Stimulated activated CD8-positive, alpha-beta memory T cell treated with anti-CD3 and anti-CD28 coated beads, Interleukin-2, amount 100 ng/mL, for 1 hour (primary cell): ENCODE measurements at regions not wholly inside any gene's neighbourhood (a gene's known extent, or its start where the extent isn't known, plus 50 kb on each side); places are given as distances from the start of the nearest gene placed in this dataset.
"Not testable (repeated sequence)": the region's sequence is repeated elsewhere in the genome, so short reads cannot be mapped to it uniquely, and the experiment has no call there.

Experiments used
- DNase-seq, 2 donors: peaks; one replicate each; pipeline ENCODE4 v3.0.0-alpha.2; 2020; ENCODE audit warnings: low read depth in 2 of 2

DNA sequence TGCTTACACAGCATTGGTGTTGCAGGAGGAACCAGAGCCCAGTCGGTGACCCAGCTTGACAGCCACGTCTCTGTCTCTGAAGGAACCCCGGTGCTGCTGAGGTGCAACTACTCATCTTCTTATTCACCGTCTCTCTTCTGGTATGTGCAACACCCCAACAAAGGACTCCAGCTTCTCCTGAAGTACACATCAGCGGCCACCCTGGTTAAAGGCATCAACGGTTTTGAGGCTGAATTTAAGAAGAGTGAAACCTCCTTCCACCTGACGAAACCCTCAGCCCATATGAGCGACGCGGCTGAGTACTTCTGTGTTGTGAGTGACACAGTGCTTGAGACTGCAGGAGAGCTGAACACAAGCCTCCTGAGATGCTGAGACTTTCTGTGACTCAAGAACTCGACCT is 173.3 kb upstream of the OR4E1 start:
- not testable (repeated sequence) for DNase-seq

DNA sequence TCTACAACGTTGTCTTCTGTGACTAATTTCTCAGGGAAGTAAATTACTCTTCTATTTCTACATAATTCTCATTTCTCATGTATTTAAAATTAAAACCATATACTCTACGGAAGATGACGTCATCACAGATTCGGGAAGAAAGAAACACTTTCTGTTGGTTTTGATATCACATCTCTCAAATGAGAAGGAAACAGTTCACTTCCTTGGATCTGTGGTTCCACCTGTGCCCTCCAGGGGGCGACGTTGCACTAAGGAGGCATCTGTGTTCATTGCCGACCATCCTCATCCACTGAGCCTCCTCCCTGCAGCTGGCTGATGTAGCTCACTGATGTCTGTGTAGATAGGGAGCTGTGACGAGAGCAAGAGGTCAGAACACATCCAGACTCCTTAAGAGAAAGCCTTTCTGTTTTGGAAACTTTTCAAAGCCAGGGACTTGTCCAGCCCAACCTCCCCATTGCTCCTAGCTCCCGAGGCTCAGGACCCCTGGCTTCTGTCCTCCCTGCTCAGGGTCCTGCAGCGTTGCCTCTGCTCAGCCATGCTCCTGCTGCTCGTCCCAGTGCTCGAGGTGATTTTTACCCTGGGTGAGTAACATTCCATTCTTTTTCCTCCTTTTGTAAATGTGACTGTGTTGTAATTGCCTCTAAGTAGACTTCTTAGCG is 172.7 kb upstream of the OR4E1 start:
- DNase-seq, result peak; percentile 34 to 42

DNA sequence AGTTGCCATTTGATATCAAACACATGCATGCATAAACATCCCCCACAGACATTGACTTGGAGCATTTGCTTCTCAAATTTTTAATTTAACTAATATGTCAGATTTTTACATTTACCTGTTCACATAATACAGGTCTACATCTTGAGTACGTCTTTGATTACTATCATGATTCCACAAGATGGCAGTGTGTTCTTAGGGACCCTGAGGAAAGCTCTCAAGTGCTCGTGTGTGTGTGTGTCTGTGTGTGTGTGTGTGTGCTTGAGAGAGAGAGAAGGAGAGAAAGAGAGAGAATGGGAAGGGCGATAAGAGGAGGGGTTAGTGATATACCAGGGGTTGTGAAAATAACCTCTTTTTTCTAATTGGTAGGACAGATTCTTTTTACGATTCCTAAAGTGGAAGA is 167.1 kb upstream of the OR4E1 start:
- DNase-seq, result no peak

DNA sequence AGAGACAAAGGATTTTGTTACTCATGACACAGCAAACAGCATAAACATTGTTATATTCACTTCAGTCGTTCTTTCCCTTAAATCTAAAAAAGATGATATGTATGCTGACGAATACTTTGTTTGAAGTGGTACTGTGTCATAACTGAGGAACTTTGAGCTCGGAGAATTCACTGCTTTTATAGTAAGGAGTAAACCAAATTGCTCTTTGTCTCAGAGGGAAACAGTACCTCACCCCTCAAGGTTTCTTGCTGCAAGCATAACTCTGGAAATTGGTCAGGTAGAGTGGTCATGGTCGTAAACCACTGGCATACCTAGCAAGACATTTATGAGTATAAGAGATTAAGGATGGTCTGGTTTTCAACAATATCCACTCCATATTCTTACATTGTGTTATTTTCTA is 160.2 kb upstream of the OR4E1 start:
- no peak for DNase-seq

DNA sequence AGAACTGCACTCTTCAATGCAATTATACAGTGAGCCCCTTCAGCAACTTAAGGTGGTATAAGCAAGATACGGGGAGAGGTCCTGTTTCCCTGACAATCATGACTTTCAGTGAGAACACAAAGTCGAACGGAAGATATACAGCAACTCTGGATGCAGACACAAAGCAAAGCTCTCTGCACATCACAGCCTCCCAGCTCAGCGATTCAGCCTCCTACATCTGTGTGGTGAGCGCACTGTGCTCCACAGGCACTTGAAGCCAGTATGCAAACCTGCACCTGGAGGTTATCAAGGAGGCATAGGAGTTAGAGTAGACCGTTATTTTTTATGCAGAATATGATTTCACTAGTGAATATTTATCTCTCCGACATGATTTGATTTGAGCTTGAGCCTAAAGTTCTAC is 152.2 kb upstream of the OR4E1 start:
- no peak for DNase-seq

DNA sequence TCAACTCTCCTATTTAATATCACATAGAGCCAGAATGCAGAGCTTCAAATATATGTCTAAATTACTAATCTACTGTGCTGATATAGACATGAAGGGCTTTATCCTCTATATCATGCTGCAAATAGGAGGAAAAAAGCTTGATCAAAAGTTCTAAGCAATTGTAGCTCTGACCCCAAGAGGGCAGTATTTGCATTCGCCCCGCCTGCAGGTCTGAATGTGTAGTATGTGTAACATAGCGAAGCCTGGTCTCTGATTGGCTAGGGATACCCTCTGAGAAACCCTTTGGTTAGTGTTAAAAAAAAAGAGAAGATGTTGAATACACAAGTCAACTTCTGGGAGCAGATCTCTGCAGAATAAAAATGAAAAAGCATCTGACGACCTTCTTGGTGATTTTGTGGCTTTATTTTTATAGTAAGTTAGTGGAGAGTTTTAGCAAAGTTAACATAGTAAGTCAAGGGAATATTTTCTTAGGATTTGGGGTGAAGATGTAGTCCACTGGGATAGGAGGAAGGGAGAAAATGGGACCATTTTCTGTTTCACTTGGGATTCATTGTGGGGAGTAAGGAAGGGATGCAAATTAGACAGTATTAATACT is 151.6 kb upstream of the OR4E1 start:
- peak in 1 of 2 donors; percentile 4 for DNase-seq

DNA sequence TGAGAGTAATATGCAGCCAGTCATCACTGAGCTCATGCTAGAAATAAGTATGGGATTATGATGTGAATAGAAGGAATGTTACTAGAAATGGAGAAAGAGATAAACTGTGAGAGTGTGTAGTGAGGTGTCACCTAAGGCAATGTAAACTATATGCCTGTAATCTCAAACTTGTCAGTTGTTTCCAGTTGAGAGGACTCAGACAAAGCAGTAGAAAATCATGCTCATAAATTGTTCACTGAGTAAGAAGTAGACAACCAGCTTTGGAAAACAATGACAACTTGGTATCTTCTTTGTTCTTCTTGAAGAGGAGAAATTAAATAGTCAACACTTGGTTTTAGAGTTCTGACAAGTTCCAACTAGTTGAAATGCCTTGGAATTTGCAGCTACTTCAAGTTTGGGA is 148.5 kb upstream of the OR4E1 start:
- DNase-seq, result no peak

DNA sequence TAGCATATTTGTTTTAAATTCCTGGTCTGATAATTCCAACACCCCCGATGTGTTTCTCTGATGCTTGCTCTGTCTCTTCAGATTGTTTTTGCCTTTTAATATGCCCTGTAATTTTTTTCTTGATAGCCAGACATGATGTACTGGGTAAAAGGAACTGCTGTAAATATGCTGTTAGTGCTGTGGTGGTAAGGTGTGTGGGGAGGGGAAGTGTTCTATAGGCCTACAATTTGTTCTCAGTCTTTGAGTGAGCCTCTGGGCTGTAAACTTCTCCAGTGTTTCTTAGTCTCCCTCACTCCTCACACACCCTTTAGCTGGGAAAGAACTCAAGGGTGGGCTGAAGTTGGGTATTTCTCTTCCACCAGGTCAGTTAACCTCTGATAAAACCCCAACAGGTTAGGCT is 147.0 kb upstream of the OR4E1 start:
- DNase-seq, result no peak

DNA sequence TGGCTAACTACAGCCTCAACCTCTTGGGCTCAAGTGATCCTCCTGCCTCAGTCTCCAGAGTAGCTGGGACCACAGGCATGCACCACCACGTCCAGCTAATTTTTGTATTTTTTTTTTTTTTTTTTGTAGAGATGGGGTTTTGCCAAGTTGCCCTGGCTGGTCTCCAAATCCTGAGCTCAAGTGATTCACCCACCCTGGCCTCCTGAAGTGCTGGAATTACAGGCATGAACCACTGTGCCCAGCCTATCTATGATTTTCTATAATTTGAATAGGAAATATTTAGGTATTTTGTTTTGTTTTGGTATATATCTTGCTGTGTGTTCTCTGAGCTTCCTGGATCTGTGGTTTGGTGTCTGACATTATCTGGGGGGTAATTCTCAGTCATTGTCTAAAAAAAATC is 146.3 kb upstream of the OR4E1 start:
- not testable (repeated sequence) for DNase-seq

DNA sequence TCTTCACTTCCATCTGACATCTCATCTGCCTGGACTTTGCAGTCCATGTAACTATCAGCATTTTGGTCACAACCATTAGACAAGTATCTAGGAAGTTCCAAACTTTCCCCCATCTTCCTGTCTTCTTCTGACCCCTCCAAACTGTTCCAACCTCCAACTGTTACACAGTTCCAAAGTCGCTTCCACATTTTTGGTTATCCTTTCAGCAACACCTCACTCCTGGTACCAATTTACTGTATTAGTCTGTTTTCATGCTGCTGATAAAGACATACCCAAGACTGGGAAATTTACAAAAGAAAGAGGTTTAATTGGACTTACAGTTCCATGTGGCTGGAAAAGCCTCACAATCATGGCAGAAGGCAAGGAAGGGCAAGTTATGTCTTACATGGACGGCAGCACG is 143.4 kb upstream of the OR4E1 start:
- DNase-seq, result not testable (repeated sequence)

DNA sequence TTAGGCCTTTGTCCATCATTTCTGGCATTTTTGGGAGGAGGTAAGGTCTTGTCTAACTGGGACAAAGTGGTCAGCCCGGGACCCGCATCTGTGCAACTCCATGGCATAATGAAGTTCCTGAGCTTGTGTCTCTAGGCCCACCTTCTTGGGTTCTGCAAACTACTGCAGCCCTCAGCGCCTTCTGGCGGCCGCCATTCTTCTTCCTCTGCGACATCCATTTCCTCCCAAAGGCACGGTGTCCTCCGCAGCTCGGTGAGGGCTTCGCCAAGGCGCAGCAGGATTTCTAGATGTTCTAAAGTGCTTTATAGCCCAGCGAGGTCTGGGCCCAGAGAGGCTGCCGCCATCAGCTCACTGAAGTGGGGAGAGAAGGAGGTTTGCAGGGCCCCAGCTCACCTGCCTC is 134.4 kb upstream of the OR4E1 start:
- DNase-seq, result no peak

DNA sequence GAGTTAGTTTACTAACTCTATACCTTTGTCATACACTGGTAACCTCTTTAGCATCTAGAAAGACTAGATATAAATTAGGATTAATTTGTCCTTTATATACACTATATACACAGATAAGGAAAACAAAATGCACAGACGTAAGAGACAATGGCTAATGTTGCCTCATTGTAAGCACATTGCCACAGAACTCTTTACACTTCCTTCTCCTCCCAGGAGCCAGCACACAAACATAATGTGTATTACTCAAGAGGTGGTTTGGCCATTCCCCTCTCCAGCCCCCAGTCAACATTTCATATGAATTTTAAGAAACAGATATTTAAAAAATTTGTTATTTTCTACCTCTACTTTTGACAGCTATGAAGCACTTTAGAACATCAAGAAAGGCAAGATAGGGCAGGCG is 131.4 kb upstream of the OR4E1 start:
- DNase-seq, result no peak

DNA sequence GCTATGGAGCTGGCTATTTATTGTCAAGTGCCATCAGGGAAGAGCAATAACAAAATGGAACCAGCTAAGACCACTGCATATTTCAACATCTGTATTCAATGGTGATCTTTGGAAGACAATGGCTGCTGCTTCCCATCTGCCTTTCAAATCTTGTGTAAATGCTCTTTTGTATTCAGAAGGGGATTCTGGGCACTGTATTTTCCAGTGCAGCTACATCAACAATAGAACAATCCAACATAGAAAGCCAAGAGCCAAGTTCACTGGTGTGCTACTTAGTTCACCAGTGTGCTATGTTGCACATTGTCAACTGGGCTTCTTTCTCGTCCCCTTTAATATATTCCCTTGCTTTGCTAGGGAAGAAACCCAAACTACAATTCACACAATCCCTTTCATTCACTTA is 128.8 kb upstream of the OR4E1 start:
- no peak for DNase-seq

DNA sequence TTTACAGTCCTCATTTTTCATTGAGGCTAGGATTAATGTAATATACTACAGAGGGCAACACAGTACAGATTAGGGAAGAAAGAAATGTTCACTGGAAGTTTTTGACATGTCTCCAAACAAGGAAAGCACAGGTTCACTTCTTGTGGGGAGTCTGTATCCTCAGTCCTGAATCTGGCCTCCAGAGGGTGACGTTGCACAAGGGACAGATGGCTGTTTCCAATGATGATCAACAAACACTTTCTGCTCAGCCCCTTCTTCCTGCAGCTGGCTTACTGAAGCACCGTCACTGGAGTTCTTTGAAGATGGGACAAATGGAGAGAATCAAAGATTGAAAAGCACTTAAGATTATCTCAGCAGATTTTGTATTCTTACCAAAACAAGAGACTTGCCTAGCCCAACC is 123.3 kb upstream of the OR4E1 start:
- no peak for DNase-seq

DNA sequence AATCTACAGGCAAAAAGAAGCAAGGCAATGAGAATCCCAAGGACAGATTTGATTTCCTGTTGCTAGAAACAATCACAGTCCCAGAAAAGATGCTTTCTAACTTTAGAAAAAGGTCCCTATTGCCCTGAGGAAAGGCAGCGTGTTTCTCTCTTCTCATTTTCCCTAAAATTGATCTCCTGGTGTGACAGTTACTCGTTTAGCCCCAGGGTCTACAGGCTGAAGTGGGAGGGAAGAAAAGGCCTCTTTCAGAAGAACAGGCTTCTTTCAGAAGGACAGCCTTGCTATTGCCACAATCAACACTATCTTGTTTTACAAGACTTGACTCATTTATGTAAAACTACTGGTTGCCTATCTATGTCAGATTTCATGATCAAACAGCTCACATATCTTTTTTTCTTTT is 121.8 kb upstream of the OR4E1 start:
- DNase-seq, result no peak

DNA sequence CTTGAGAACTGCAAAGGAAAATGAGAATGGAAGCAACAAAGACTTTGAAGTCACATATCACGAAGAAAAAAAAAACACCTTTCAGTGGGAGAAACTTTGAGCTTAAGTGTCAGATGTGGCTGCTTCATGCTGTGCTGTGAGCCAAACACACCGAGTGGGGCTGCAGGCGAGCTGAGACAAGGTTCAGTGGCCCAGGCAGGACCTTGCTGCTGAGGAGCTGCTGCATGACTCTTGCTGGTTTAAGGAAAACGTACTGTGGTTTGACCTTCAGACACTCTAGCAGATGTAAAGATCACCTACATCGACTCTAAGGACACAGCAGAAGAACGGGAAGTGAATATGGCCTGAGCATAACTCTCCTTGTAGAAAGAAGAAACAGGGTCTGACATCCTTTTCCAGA is 118.1 kb upstream of the OR4E1 start:
- no peak for DNase-seq

DNA sequence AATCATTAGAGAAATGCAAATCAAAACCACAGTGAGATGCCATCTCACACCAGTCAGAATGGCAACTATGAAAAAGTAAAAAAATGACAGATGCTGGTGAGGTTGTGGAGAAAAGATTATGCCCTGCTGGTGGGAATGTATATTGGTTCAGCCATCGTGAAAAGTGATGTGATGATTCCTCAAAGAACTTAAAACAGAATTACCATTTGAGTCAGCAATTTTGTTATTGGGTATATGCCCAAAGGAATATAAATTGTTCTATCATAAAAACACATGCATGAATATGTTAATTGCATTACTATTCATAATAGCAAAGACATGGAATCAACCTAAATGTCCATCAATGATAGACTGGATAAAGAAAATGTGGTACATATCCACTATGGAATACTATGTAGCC is 115.1 kb upstream of the OR4E1 start:
- DNase-seq, result not testable (repeated sequence)

DNA sequence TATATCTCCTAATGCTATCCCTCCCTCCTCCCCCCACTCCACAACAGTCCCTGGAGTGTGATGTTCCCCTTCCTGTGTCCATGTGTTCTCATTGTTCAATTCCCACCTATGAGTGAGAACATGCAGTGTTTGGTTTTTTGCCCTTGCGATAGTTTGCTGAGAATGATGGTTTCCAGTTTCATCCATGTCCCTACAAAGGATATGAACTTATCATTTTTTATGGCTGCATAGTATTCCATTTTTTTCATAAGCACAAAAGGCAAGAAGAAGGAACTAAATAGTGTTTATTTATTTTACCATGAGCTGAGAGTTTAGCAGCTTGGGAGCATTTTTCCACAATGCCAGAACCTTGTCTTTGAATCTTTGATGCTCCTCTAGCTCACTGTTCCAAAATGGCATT is 113.6 kb upstream of the OR4E1 start:
- DNase-seq, result not testable (repeated sequence)

DNA sequence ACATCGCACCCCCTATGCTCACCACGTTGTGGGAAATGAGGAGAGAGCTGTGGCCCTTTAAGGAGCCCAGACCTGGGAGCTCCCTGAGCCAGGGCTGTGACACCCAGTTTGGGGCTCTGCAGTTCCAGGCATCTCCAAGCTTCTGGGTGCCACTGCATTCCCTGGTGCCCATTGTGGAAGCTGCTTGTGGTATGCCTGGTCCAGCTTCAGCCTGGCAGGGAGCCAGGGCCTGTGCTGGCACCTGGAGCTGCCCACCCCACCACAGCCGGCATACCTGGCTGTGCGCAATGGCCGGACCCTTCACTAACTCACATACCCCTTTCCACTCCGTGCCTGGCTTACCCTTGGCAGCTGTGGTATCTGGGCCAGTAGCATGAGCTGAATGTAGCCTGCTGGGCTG is 107.9 kb upstream of the OR4E1 start:
- no peak for DNase-seq

DNA sequence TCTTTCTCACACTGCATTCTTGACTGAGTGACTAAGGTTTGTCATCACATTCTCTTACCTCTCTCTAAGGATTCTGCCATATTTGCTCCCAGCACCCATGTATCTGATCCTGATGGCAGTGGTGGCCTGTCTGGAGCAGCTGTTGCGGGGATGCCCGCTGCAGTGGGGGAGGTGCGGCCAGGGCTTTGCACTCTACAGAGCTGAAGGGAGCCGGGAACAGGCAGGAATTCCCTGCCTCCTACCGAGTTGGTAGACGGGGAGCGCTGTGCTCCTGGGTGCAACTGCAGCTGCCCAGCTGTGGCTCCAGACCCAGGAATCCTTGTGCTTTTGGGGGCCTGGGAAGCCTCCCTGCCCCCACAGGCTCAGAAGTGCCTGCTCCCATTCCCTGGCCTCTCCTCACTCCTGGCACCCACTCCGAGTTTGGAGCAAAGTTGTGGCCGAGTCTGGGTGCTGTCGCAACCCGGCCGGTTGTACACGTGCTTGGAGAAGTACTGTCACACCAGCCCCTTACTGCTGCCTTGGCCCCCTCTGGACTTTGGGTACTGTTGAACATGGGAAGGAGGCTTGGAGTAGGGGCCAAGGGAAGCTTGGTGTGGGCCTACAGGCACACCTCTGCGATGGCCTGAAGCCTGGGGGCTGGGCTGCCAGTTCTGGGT is 106.9 kb upstream of the OR4E1 start:
- DNase-seq, result no peak

DNA sequence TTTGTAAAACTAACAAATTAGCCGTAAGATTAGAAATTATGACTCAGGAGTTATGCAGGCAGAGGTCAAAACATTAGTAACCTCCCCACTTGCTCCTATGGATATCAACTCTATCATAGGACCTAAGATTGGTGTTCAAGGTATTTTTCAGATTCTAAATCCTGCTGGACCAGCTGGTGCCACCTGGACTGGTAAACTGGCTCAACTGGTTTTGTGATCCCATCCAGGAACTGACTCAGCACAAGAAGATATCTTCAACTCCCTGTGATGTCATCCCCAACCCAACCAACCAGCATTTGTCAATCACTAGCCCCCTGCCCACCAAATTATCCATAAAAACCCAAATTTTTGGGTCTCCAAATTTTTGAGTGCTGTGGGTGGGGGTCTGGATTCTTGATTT is 98.1 kb upstream of the OR4E1 start:
- DNase-seq, result no peak

DNA sequence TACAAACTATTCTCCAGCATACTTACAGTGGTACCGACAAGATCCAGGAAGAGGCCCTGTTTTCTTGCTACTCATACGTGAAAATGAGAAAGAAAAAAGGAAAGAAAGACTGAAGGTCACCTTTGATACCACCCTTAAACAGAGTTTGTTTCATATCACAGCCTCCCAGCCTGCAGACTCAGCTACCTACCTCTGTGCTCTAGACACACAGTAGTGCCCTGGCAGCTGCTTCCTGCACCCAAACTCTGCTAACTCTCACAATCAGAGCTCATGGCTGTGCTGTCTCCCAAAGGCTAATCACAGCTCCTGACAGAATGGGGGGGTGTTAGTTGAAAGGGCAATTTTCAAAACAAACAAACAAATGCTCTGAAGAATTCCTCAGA is 95.2 kb upstream of the OR4E1 start:
- no peak for DNase-seq

DNA sequence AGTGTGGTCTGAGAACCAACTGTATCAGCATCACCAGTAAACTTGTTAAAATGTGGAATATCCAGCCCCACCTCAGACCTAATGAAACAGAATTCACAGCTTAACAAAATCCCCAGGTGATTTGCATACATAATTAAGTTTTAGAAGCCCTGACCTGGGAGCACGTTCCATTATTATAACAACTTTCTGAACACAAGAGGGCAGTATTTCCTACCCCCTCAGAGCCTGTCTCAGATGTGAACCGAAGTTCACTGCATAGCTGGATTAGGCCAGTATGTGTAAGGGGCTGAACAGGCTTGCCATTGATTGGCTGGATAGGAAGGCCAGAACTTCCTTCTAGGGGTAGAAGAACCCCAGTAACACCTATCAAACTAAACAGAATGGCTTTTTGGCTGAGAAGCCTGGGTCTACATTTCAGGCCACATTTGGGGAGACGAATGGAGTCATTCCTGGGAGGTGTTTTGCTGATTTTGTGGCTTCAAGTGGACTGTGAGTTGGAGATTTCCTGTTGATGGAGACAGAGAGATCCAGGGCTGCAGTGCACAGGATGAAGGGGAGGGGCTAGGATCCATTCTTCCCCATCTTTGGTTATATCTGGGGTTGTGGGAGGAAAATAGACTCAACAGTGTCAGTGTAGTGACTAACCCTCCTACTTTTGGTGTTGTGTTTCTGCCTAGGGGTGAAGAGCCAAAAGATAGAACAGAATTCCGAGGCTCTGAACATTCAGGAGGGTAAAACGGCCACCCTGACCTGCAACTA is 94.7 kb upstream of the OR4E1 start:
- no peak for DNase-seq
